IPS-NIHi7 (cell line): ENCODE measurements at regions not wholly inside any gene's neighbourhood (a gene's known extent, or its start where the extent isn't known, plus 50 kb on each side); places are given as distances from the start of the nearest gene placed in this dataset.

Experiments used
- DNase-seq: peaks from one replicate; pipeline ENCODE4 v3.0.0; 2012; ENCODE audit warnings: mixed read lengths; ENCODE audit errors: extremely low spot score

DNA sequence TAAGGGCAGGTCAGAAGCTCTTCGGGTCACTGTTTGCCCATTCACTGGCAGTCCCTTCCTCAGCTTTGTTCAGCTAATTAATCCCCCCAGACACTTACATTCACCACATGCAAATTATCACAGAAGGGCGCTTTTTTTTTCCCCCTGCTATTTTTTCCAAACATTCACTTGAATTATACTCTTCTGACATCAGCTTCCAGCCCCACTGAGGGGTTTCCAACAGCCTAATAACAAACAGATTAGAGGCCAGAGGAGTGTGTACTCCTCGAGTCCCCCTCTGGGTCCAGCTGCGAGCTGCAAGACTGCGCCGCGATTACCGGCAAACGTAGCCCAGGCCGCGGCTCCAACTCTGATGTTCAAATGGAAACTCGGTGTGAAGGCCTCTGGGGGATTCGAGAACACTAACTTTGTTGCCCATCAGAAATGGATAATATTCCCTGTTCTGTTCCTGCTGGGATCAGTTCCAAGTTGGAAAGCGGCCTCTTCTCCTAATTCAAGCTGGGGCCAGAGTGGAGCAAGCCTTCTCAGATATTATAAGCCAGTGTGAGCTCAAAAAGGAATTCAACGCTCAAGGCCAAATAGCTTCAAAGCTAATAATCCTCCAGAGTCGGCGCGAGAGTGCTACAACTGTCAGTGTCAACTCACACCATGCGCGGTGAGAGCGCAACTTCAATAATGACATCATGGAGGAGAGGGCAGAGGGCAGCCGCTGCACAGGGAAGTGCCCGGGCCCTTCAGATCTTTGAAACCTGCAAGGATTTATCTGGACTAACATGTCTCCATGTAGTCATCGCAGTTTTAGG, 560.8 kb downstream of the BNC2 start:
- no peak for DNase-seq

DNA sequence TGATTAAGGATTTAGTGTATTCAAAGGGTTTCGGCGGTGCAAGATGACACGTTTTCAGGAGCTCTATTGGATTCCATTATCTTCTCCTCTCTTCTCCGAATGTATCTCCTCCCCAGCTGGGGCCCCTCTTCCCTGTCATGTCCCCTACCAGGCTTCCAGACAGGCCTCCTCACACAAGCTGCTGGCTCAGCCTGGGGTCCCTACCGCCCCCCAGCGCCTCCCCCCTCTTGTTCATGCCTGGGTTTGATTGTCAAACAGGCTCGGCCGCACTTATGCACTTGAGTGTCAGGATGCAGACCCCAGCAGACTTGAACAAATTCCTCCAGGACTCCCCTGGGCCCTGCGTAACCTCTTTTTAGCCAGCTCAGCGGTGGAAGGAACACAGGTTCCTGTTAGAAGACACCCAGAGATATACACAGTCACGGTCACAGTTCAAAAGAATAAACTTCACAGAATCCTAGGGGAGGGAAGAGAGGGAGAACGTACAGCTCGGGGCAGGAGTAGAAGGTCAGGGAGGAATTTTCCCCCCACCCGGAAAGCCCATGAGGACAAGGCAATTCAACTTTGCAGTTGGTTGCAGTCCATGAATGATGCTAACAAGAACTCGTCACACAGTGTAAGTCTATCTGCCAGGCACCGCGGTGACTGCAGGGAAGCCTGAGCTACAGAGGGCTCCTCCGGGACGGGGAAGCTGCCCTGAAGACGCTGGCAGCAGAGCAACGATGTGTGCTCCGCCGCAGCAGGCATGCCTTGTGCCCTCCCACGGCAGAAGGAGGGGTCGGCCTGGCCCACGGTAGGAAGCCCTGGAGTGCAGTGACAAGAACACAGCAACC, 560.0 kb downstream of the BNC2 start:
- DNase-seq, result no peak

DNA sequence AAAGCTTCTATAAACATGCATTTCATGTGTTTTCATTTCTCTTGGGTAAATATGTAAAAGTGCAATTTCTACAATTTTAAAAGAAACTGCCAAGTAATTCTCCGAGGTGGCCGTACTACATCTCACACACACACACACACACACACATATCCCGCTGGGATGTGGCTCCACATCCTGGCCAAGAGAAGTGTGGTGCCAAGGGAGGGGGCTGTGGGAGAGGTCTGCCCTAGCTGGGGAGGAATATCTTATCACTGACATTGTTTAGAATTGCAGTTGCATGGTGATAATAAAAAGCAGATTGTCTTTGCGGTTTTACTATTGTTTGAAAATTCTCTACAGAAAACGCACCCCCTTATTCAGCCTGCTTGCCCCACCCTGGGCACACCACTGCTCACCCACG, 558.4 kb downstream of the BNC2 start:
- DNase-seq, result no peak

DNA sequence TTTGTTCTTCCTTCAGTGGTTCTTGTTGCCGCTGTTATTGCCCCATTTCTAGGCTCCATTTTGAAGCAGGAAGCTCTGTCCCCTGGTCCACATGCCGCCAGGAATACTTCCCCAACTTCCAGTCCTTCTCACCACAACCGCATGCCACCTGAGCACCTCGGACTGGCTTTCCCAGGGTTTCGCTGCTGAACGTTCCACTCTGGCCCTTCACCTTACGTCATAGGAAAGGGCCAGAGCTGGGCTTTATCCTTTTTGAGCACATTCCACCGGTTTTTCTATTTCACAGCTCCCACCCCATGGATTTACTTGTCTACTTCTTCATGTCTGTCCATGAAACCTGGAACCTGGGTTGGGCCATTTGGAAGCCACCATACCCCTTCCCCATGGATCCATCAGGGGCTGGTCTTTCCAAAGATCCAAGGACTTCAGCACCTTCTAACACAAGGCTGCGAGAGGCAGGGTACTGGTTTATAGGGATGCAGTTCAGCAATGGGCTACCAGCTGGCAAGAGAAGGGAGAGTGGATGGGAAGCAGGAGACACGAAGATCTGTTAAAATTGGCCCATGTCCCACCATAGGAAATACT, 557.4 kb downstream of the BNC2 start:
- DNase-seq, result no peak

DNA sequence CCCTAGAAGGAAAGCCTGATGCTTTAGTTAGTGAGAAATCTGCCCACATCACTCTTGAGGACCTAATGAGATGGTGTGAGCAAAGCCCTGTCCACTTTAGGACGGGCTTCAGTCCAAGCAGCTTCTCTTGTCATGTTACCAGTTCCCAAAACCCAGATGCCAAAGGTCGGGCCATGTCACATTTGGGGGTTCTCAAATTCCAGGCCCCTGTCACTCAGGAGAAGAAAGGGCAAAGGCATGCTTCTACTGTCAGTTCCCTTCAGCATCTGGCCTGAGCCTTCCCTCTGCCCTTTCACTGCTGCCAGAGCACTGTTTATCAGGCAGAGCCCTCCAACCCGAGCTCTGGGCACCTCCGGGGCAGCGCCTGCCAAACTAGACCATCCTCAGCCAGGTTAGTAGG, 556.0 kb downstream of the BNC2 start:
- no peak for DNase-seq

DNA sequence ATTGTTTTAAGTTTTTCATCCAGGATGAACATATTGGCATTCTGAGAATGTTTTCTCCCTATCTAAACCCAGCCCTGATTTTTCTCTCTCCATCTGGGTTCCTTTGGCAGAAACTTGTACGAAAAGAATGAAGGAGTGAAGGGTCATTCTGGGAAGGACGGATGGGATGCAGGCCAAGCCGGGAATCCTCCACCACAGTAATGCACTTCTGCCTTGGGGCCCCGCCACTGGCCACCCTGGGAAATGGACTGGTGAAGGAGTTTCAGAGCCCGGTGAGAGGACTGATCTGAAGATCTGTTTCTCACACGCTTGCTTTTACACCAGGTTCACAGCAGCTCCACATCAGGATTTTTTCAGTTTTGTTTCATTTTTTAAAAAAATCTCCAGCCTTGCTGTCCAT, 554.8 kb downstream of the BNC2 start:
- DNase-seq, result no peak

DNA sequence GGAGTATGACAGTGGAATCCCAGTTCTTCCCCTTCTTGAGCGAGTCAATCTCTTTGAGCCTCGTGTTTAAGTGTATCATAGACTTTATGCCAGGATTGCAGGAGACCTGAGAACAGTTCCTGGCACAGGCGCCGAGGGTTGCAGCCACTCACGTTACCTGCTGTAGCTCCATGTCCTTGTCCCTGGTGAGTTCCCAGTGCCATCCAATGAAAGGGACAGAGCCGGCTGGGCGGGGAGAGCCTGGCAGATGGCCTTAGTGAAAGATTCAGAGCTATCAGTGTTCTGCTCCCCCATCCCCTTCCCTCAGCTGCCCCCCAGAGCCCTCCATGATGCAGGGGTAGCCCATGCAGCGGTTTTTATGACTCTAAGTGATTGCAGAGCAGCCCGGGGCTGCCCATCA, 554.0 kb downstream of the BNC2 start:
- no peak for DNase-seq

DNA sequence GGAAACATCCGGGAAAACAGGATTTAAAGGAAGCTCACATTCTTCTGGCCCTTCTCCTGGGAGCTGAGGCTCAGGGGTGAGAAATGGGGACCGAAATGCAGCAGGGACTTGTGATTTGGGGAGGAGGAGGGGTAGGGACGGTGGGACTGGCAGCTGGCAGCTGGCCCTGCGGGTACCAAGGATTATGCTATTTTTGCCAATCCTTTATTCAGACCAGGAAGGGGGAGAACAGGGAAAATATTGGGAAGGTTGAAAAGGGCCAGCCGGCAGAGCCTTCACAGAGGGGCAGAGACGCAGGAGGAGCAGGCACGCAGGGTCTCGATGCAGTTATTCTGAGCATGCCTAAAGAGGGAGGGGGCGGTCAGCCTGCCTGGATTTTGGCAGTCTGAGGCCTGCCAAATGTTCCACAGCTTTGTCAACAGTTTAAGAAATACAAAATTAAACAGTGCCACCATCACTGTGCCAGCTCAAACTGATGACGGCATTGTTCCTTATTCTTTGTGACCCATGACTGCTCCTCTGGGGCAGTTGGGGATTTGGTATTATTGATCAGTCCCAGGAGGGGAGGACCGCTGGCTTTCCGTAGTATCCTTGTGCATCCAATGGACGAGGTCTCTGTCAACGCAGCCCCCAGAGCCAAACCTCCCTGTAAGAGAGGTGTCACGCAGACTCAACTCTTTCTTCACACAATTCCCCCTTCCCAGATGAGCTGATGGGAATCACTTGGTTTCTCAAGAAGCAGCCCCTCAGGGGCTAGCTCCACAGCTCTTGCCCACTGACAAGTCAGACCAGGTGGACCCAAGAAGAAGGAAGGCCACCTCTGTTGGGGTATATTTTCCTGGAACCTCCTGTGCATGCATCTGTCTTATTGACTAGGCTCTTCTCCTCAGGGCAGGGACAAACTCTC, 553.3 kb downstream of the BNC2 start:
- no peak for DNase-seq

DNA sequence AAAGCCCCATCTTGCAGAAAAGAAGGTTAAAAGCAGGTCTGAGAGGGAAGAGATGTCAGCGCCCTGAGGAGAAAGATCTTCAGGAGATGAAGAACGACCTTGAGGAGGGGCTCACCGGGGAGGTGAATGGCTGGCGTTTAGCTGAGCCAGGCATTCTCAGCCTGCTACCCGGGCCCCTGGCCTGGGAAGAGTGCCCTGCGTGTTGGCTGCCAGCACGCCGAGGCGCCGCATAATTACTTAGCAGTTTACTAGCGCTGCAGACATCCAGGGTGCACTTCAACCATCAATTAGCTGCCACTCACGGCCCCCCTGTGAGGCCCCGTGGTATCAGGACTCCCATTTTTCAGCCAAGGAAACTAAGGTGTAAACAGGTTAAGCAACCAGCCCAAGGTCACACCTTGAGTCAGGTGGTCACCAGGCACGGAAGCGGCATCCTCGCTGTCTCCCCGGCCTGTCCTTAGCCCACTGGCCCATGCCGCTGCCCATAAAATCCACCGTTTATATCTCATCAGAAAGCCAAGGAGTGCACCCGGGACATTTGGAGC, 551.9 kb downstream of the BNC2 start:
- no peak for DNase-seq

DNA sequence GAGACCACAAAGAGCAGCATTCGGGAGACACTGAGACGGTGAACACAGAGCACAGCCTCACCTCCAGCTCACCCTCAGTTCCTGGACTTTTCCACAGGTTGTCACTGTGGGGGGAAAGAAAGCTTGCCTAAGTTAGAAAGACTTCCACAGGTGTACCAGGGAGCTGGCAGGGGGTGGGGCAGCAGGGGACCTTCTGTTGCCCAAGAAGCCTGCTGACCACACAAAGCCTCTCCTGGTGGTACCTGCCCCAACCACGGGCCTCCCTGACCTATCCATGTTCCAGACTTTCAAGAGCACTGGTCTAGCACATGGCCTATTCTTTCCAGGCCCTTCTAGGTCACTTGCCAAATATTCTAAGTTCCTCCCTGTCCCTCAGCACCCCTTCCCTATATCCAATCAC, 550.8 kb downstream of the BNC2 start:
- no peak for DNase-seq

DNA sequence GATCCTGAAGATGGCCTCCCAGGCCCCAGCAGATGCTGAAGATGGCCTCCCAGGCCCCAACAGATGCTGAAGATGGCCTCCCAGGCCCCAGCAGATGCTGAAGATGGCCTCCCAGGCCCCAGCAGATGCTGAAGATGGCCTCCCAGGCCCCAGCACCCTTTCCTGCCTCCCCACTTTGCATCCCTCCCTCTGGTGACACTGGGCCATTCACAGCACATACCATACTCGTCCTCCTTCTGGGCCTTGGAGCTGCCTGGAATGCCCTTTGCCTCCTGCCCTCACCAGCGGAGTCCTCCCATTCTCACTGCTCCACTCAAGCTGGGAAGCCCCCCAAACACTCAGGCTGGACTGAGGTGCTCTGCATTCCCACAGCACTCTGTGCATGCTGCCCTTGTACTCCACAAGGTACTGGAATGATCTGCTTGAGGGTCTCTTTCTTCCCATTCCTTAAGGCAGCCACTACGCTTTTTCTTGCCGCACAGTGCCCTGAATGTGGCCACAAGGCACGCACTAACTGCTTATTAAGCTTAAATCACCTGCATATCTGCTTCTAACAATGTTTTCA, 550.0 kb downstream of the BNC2 start:
- DNase-seq, result no peak

DNA sequence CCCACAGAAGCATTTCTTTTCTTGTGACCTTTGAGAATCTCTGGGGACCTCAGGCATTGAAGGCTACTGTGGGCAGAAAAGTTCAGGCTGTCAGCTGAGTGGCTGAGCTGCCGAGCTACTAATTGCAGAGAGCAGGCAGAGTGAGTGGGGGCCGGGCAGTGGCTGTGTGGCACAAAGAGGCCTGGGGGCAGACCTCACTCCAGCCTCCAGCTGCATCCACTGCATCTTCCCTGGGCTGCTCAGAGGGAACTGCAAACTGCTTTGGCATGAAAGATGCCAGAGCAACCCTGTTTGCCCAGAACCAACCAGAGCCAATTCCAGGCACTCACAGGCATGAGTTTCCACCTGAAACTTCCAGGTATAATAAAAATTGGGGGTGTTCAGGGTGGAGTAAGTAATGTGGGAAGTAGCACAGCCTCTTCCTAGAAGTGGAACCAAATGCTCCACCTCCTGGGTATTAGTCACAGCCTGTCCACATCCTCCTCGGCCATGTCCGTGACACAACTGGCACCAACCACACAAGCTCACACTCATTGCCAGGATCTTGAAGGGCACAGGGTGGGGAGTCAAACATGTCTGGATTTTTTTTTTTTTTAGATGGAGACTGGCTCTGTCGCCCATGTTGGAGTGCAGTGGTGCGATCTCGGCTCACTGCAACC, 548.9 kb downstream of the BNC2 start:
- DNase-seq, result no peak

DNA sequence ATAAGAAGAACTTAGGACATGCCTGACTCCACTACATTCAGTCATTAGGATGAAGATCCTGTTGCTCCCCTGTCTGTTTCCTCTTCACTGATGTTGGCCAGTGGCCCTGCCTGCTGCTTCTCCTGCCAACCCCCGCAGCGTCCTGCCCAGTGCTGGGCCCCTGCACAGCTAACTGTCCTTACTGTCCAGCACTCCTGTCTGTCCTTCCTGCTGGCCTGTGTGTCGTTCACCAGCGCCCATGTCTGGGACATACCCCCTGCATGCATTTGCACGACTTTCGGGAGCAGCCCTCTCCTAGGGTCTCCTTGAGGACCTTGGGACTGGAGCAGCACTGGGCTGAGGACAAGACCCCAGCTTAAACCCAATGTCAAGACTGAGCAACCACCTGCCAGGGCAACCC, 547.6 kb downstream of the BNC2 start:
- no peak for DNase-seq

DNA sequence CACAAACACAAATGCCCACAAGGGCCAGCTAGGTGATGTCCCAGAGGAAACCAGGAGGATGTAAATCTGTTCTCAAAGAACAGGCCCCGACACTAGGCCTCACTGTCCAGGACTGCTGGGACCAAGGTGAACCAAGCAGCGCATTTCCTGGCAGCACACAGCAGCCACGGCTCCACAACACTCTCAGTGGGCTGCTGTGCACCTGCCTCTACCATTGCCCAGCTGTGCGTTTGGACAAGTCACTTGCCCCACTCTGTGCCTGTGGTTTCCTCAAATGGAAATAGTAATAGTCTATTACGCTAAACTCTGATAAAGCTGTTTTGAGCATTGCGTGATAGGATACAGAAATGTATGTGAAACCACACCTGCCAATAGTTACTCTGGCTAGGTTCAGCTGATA, 544.5 kb downstream of the BNC2 start:
- DNase-seq, result no peak

DNA sequence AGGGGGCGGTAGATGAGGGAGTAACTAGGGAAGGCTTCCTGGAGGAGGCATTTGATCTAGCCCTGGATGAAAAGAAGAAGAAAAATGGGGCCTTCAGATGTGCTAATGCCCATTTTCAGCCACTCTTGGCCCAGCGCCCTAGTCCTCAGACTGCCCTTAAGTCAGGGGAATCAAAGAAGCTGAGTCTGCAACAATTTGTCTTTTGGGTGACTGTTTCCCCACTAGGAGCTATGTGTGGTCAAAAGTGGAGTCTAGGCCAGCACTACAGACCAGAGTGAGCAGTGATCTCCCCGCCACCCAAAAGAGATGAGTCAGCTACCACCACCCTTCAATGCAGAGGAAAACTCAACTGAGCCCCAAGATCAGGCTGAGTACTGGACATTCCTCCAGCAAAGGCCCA, 542.1 kb downstream of the BNC2 start:
- no peak for DNase-seq

DNA sequence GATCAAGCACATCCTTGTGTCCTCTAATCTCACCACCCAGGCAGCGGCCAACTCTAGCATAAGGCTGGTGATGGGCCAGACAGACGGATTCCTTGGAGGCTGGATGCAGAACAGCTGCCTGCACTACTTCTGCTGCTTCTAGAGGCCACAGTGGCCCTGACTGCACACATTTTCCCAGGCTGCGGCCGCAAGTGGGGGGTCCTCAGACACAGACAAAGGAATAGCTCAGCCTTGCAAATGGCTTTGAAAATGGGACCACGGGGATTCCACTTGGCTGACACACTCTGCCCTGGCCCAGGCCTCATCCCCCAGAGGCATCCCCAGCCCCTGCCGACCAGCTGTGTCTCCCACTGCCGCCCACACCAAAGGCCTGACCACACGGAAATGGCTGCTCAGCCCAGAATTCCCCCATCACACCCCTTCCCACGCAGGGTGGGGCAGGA, 540.8 kb downstream of the BNC2 start:
- no peak for DNase-seq

DNA sequence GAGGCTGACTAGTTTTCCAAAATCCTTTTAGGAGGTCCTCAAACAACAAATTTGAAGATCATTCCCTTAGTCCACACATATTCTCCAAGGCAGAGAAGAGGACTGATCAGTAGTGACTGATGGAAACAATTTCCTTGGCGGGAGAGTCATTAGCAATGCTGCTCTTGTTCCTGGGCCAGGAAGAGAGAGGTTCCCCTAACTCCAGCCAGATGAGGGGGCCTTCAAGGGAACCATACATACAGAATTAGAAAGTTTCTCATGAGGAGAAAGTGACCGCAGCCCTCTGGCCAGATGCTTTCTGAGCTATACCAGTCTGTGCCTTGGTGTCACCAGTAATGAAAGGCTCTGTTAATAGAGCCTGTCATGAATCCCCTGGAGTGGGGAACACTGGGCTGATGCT, 539.4 kb downstream of the BNC2 start:
- DNase-seq, result no peak

DNA sequence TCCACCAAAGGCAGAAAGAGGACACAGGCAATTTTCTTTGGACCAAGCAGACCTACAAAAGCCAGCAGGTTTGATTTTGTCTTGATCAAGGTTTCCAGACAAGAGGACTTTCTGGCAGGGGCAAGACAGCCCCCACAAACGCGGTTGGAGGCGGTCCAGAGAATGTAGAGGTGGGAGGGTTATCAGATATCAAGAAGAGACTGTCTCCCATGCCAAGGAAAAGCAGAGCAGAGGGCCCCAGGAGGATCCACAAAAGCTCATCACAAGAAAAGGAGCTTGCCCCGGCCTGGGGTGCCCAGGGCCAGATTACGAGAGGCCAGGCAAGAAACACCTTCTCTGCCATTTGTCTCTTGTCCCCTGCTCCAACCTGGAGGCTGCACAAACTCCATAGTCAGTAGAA, 538.9 kb downstream of the BNC2 start:
- no peak for DNase-seq

DNA sequence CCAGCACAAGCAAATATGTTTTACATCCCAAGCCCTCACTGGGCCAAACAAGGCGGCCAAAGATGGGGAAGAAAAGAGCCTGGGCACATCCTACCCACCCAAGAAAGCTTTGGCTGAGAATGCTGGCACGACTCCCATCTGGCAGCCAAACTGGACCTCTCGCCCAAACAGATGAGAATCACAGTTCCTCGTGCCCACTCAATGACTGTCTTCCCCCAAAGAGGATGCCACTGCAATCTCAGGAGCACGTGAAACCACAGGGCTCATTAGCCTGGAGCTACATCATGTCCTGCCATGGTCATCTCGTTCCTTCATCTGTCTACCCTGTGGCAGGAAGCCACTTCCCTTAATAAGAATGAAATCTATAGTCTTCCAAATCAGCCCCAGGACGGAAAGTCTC, 536.8 kb downstream of the BNC2 start:
- DNase-seq, result no peak

DNA sequence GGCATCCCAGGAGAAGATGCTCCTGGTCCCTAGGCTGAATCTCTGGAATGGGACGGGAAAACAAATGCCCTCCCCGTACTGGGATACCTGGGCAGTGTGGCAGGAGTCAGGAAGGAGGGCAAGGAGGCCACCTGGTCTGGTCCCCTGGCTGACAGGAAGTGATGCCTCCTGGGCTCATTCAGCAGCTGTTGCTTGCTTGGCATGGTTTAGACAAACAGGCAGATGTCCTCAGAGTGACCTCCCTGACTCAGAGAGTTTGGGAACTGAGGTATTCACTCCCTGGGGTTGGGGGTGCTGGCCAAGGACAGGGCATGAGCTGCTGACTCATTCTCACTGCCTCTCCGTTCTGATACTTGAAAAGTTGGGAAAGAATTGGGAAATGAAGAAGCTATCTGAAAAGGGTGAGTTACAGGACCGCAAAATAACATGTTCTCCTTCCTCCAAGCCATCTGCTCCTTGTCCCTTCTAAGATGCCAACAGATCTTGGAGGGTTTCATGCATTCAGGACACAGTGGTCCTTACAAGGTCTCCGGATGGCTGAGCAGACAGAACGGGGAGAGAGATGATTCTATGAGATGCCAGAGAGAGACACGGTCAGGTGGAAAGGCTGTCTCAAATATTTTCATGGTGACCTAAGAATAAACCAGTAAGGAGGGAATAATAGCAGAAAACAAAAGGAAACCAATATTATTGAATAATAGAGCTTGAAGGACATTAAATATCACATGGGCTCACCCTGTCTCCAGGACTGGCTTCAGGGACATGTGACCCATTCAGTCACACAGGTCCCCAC, 534.5 kb downstream of the BNC2 start:
- DNase-seq, result no peak
